SU-DHL-6 (cell line): ENCODE measurements at regions not wholly inside any gene's neighbourhood (a gene's known extent, or its start where the extent isn't known, plus 50 kb on each side); places are given as distances from the start of the nearest gene placed in this dataset.

Source experiments
- EZH2phosphoT487 ChIP-seq: fragments of 200-600 bp; sonication (generic), shearing (Covaris generic); conservative IDR thresholded peaks from 2 replicates; pipeline ENCODE4 v1.6.1; 2018; ENCODE audit warnings: mild to moderate bottlenecking, antibody characterized with exemption, low read length, moderate library complexity, mixed read lengths
- TF ChIP-seq, protein P1 (sequence below): fragments of 200-600 bp; sonication (generic); IDR thresholded peaks from one replicate; pipeline ENCODE4 v1.5.1; 2017; ENCODE audit warnings: antibody characterized with exemption, mild to moderate bottlenecking, low read length, moderate library complexity; ENCODE audit not compliant: insufficient read depth, poor library complexity, severe bottlenecking

GRCh38 chr18:26794230-26795101 lies 71.0 kb downstream of the AQP4 start:
- no peak for TF ChIP-seq EZH2phosphoT487
- TF ChIP-seq, protein P1, sequence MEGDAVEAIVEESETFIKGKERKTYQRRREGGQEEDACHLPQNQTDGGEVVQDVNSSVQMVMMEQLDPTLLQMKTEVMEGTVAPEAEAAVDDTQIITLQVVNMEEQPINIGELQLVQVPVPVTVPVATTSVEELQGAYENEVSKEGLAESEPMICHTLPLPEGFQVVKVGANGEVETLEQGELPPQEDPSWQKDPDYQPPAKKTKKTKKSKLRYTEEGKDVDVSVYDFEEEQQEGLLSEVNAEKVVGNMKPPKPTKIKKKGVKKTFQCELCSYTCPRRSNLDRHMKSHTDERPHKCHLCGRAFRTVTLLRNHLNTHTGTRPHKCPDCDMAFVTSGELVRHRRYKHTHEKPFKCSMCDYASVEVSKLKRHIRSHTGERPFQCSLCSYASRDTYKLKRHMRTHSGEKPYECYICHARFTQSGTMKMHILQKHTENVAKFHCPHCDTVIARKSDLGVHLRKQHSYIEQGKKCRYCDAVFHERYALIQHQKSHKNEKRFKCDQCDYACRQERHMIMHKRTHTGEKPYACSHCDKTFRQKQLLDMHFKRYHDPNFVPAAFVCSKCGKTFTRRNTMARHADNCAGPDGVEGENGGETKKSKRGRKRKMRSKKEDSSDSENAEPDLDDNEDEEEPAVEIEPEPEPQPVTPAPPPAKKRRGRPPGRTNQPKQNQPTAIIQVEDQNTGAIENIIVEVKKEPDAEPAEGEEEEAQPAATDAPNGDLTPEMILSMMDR, result no peak
